Right ventricle myocardium superior (tissue), 1 donor: ENCODE measurements at regions not wholly inside any gene's neighbourhood (a gene's known extent, or its start where the extent isn't known, plus 50 kb on each side); places are given as distances from the start of the nearest gene placed in this dataset.
"Not testable (repeated sequence)": the region's sequence is repeated elsewhere in the genome, so short reads cannot be mapped to it uniquely, and the experiment has no call there.

Experiments used
- ATAC-seq: fragments of 200-7000 bp; cut with Tn5 transposase; one replicate; pipeline ENCODE4 v1.9.1; 2020; ENCODE audit warnings: mild to moderate bottlenecking; ENCODE audit not compliant: poor library complexity
- DNase-seq: peaks from one replicate; pipeline ENCODE4 v3.0.0-alpha.2; 2020
- intact Hi-C: fragments of 100-400 bp; cut with DNase I; formaldehyde crosslinking; loops from one replicate; pipeline ENCODE4 v1.11.2; 2022
- donor health status: DM: no; HTN: yes; CAD: no; lungs with severe emphysema.

GRCh38 chr9:88818495-88819201 is 172.6 kb upstream of the S1PR3 start:
- intact Hi-C loops: no loop called here
- peak; percentile 25 for ATAC-seq
- no peak for DNase-seq

DNA sequence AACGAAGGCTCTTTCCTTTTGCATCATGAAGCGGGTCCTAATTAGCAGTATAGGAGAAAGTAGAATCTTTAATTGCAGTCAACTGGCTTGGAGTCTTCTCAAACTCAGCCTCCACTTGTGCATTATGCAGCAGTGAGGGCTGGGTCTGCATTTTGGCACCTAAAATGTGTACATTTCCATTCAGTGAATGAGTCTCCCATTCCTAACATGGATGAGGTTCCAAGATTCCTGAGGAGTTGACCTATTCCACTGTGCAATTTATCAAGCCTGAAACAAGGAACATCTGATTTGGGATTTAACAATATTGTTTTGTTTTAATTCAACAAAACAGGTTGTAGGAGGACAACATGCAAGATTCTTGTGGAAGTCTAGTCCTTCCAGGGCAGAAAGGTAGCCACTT is 171.8 kb upstream of the S1PR3 start:
- no peak for ATAC-seq
- intact Hi-C loops: no loop called here

DNA sequence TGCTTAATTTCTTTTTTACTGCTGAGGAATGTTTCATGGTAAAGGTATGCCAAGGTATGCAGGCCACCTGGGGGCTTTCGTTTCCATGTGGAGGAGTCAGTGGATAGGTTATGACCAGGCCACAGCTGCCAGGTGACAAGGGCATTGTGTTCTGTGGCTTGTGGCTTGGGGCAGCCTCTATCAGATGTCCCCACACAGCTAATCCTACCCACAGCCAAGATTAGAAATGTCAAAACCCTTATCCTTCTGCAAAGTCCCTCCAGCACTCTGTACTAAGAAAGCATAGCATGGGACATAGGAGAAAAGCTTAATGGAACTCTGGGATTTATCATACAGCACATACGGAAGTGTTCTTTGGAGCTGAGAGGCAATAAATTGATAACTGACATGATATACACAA is 171.2 kb upstream of the S1PR3 start:
- intact Hi-C loops: no loop called here
- ATAC-seq (peak; percentile 38), DNase-seq (no peak)

More for the DNA sequence above, 171.8 kb upstream of the S1PR3 start:
- no peak for DNase-seq

- intact Hi-C loops: no loop called here
- ATAC-seq (no peak), DNase-seq (no peak)
These were observed 170.1 kb upstream of the S1PR3 start for GRCh38 chr9:88821033-88821745.

DNA sequence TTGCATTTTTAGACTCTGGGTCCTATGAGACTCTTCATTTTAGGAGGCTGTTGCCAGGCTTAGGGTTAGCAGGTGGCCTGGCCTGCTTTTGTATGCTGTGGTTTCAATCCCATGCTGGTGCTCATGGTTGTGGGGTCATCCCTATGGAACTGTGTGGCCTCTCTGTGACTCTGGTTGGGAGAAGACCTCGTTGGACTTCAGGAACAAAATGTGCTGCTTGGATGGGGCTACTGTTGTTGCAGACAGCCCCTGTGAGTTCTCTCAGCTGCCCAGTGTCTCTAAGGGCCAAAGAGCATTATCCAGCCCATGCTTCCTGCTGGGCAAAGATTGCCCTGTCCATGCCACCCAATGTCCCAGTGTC is 169.5 kb upstream of the S1PR3 start:
- no peak for DNase-seq
- ATAC-seq: peak; percentile 37
- intact Hi-C loops: no loop called here

DNA sequence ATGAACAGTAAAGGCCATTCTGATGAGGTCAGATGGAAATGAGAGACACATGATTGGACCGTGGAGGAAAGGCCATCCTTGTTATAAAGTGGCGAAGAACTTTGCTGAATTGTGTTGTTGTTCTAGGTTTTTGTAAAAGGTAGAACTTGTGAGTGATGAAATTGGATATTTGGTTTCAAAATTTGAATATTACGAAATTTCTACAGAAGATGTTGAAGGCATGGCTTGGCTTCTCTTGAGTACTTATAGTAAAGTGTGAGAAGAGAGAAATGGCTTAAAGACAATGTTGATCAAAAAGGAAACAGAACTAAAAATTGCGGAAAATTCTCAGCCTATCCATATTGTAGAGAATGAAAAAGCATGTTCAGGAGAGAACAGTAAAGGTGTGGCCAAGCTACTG is 166.6 kb upstream of the S1PR3 start:
- intact Hi-C loops: no loop called here
- no peak for DNase-seq
- no peak for ATAC-seq

DNA sequence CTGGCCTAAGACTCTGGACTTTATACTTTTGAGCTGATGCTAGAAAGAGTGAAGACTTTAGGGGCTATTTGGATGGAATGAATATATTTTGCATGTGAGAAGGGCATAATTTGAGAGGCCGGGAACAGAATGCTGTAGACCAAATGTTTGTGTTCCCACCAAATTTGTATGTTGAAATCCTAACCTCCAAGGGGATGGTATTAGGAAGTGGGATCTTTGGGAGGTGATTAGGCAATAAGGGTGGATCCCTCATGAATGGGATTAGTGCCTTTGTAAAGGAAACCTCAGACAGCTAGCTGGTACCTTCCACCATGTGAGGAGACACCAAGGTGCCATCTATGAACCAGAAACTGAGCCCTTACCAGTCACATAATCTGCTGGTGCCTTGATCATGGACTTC is 165.1 kb upstream of the S1PR3 start:
- intact Hi-C loops: no loop called here
- no peak for DNase-seq
- no peak for ATAC-seq

DNA sequence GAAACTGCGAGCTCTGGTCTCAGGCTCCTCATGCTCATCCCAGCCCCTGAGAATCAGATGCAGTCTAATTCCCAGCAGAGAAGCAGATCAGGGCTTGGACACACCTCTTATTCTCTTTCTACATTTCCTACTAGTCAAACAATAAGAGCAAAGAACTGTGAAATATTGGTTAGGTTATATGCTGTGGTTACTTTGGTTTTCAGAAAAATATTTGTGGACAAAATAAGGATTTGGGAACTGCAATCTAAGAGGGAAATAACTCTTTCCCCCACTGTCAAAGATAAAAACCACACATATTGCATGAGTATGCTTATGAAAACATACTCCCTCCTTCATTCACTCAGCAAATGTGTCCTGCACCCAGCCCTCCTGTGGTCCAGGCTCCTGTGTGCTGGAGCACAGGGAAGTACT is 164.5 kb upstream of the S1PR3 start:
- intact Hi-C loops: no loop called here
- no peak for ATAC-seq
- DNase-seq: no peak

DNA sequence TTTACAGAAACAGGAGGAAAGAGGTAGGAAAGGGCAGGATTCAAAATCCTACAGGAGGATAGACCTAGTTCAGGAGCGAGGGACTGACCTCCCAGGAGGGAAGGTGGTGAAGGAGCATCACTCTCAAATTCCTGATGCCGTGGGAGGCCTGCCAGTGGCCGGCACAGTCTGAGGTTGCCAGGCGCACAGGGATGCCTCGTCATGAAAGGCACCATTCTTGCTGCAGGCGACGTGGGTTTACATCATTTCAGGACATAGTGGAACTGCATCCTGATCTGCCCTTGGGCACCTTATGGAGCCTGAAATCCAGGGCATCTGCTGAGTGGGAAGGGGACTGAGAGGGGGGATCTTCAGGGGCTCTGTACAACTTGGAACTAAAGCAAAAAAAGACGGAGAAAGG is 163.2 kb upstream of the S1PR3 start:
- DNase-seq (no peak), ATAC-seq (no peak)
- intact Hi-C loops: no loop called here

- intact Hi-C loops: no loop called here
- DNase-seq (no peak), ATAC-seq (peak; percentile 78)
These were observed 162.7 kb upstream of the S1PR3 start for GRCh38 chr9:88828492-88828974.

DNA sequence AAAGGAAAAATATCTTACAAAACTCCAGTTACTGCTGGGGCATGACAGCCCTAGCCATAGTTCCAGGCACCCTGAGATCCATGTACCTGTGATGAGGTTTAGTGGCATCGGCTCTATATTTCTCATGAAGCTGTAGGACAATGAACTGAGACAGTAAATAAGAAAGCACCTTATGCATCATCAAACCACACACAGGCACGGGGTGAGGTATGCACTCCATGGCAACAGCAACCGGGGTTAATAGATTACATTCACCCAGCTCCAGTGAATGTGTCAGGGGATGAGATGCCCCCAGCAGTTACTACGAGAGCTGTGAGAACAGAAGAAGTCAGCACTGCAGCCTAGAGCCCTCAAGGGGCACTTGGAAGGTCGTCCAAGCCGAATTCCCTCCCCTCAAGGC is 162.0 kb upstream of the S1PR3 start:
- intact Hi-C loops: no loop called here
- no peak for ATAC-seq

GRCh38 chr9:88831713-88832407 is 159.4 kb upstream of the S1PR3 start:
- DNase-seq (no peak), ATAC-seq (no peak)
- intact Hi-C loops: no loop called here

More for the DNA sequence above, 162.0 kb upstream of the S1PR3 start:
- DNase-seq: no peak

DNA sequence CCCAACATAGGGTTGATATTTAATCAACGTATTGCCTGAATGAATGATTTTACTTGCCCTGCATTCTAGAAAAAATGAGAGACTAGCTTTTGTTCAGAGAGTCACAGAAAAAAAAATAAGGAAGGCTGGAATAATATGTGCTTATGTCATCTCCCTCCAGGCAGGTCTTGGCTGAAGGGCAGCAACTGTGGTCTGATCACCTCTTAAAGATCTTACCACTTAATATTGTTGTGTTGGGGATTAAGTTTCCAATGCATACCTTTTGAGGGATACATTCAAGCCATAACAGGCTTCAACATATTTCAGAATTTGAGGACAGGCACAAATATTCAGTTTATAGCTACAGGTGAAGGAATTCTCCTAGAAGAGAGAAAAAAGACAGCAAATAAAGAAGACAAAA is 157.3 kb upstream of the S1PR3 start:
- ATAC-seq (no peak), DNase-seq (no peak)
- intact Hi-C loops: no loop called here

GRCh38 chr9:88835038-88835466 is 156.2 kb upstream of the S1PR3 start:
- intact Hi-C loops: no loop called here
- ATAC-seq (peak; percentile 56), DNase-seq (no peak)

- DNase-seq (no peak), ATAC-seq (peak; percentile 71)
- intact Hi-C loops: no loop called here
These were observed 155.5 kb upstream of the S1PR3 start for GRCh38 chr9:88835772-88836171.

DNA sequence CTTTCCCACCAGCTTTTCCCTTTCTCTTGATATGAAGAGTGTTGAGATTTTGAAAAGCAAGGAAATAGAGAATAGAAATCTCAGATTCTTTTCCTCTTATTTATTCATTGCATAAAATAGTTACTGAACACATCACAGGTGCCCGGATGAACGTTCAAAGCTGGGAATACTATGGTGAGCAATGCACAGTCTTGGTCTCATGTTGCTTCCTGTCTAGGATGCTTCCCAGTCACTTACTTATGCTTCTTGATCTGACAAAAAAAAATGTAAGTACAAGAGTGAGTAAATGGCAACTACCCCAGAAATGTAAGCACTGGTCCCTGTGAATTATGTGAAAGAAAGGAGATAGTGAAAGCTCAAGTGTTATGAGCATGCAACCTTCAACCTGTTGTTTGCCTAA is 153.5 kb upstream of the S1PR3 start:
- intact Hi-C loops: no loop called here

DNA sequence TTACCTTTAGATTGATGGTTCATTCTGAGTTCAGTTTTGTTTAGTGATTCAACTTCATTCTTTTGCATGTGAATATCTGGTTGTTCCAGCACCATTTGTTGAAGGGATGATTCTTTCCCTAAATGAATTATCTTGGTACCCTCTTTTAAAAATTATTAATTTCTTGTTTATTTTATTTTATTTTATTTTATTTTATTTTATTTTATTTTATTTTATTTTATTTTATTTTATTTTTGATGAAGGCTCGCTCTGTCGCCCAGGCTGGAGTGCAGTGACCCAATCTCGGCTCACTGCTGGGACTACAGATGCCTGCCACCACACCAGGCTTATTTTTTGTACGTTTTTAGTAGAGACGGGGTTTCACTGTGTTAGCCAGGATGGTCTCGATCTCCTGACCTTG is 141.4 kb upstream of the S1PR3 start:
- DNase-seq, ATAC-seq, intact Hi-C loops: not testable (repeated sequence)

More for the DNA sequence above, 153.5 kb upstream of the S1PR3 start:
- ATAC-seq: no peak
- no peak for DNase-seq

DNA sequence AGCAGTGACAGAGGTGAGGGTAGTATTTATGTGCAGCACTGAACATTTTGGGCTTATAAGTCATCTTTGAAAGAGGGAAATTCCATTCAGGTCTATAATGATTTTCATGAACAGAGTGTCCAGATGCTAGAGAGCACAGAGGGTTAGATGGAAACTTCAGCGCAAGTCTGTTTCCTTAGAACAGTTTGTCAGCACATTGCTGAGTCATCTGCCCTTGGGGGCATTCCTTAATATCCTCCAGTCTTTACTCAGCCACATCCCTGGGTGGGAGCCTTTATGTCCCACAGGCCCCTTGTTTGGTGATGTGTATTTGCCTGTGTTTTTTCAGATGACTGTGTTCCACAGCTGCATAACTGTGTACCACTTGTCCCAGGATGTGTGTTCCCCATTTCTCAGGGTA is 138.5 kb upstream of the S1PR3 start:
- intact Hi-C loops: no loop called here
- ATAC-seq (peak; percentile 94), DNase-seq (no peak)

GRCh38 chr9:88870627-88871026 is 120.6 kb upstream of the S1PR3 start:
- intact Hi-C loops: loop anchor here (10.0 kb wide), 1 partner anchor 114 kb away; no protein-coding TSS in a partner anchor
- DNase-seq (no peak), ATAC-seq (no peak)

DNA sequence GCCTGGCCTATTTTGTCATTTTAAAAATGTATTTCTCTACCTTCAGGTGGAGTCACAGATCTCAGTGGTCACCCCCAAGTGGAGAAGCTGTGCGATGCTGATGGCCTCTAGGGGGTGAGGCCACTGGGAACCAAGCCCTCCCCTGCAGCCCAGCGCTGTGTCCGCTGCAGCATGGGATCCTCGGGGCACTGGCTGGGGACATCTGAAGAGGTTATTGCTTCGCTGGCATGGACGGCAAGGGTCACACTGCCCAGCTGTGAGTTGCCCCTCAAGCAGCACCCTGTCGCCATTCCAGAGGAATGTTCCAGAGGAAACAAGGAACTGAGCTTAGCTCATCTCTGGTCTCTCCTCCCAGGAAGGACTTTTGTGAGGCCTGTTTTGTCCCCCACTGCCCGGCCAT is 119.6 kb upstream of the S1PR3 start:
- DNase-seq (no peak), ATAC-seq (no peak)
- intact Hi-C loops: loop anchor here (10.0 kb wide), 1 partner anchor 113 kb away; no protein-coding TSS in a partner anchor
